ENCODE measurements at regions not wholly inside any gene's neighbourhood (a gene's known extent, or its start where the extent isn't known, plus 50 kb on each side); places are given as distances from the start of the nearest gene placed in this dataset.

GRCh38 chr14:58716706-58717105 is 78.9 kb downstream of the DACT1 start:
- no peak overlapping the region for H2BK120ac ChIP-seq (ENCODE audit: low read depth, low read length)
- peaks cover 0 to 9% of the 10 kb centered on the region in 2 donors for H3K4me1 ChIP-seq (ENCODE audit: control insufficient read depth in 2 of 2, insufficient read depth in 1 of 2, low read depth in 1 of 2, low read length in 2 of 2)
- H2BK15ac ChIP-seq (ENCODE audit: low read length): no peak overlapping the region
- no peak overlapping the region for H3K18ac ChIP-seq (ENCODE audit: low read length)
- no peak overlapping the region for H3K14ac ChIP-seq (ENCODE audit: low read length)
- no peak overlapping the region for H2BK5ac ChIP-seq (ENCODE audit: low read length)
- H2AFZ ChIP-seq (ENCODE audit: low read length): no peak overlapping the region
- no peak overlapping the region for H3K4me2 ChIP-seq (ENCODE audit: insufficient read depth, low read length, poor library complexity, severe bottlenecking)
- H3K4ac ChIP-seq (ENCODE audit: low read length): no peak overlapping the region
- no peak overlapping the region for H2AK5ac ChIP-seq (ENCODE audit: low read depth, low read length)
- no peak overlapping the region for H4K91ac ChIP-seq (ENCODE audit: low read depth, low read length, poor library complexity)
- no peaks in the 10 kb centered on the region for H3K36me3 ChIP-seq (replicated peaks in 1 of 2; ENCODE audit: control insufficient read depth in 2 of 2, insufficient read depth in 2 of 2, low read length in 2 of 2)
- H3K9ac ChIP-seq (ENCODE audit: low read depth, low read length, poor library complexity): no peak overlapping the region
- H3K23ac ChIP-seq (ENCODE audit: low read depth, low read length, poor library complexity): no peak overlapping the region
- H4K8ac ChIP-seq (ENCODE audit: low read depth, low read length): no peak overlapping the region
- no peaks in the 10 kb centered on the region for H3K27me3 ChIP-seq (ENCODE audit: control insufficient read depth in 3 of 3, insufficient read depth in 3 of 3, low read depth in 1 of 3, low read length in 3 of 3)
- no peak for DNase-seq (ENCODE audit: low spot score)
- no peak overlapping the region for H3K4me3 ChIP-seq (ENCODE audit: low read length in 2 of 2)
- H3K9me3 ChIP-seq (replicated peaks in 1 of 2; ENCODE audit: control insufficient read depth in 2 of 2, insufficient read depth in 1 of 2, low read depth in 1 of 2, low read length in 2 of 2): no peaks in the 10 kb centered on the region
- H3K27ac ChIP-seq (replicated peaks; ENCODE audit: low read length): no peak overlapping the region
- WGBS, 2 donors (ENCODE audit: extremely low coverage in 2 of 2, insufficient read length in 2 of 2, insufficient replicate concordance in 1 of 2): no CpG with 5 or more reads among the region's 6 CpGs
- H2BK12ac ChIP-seq (ENCODE audit: low read length): no peak overlapping the region
- H3K79me1 ChIP-seq (ENCODE audit: low read depth, low read length): no peaks in the 10 kb centered on the region

GRCh38 chr14:58717211-58717610 is 79.4 kb downstream of the DACT1 start:
- H3K9me3 ChIP-seq (replicated peaks in 1 of 2; ENCODE audit: control insufficient read depth in 2 of 2, insufficient read depth in 1 of 2, low read depth in 1 of 2, low read length in 2 of 2): no peaks in the 10 kb centered on the region
- no peak overlapping the region for H2AFZ ChIP-seq (ENCODE audit: low read length)
- H2BK5ac ChIP-seq (ENCODE audit: low read length): no peak overlapping the region
- no peak overlapping the region for H3K9ac ChIP-seq (ENCODE audit: low read depth, low read length, poor library complexity)
- DNase-seq (ENCODE audit: low spot score): peak; percentile 6
- H3K18ac ChIP-seq (ENCODE audit: low read length): no peak overlapping the region
- no peak overlapping the region for H3K4me3 ChIP-seq (ENCODE audit: low read length in 2 of 2)
- no peaks in the 10 kb centered on the region for H3K79me1 ChIP-seq (ENCODE audit: low read depth, low read length)
- H3K36me3 ChIP-seq (replicated peaks in 1 of 2; ENCODE audit: control insufficient read depth in 2 of 2, insufficient read depth in 2 of 2, low read length in 2 of 2): no peaks in the 10 kb centered on the region
- no peak overlapping the region for H2BK12ac ChIP-seq (ENCODE audit: low read length)
- no peak overlapping the region for H3K4me2 ChIP-seq (ENCODE audit: insufficient read depth, low read length, poor library complexity, severe bottlenecking)
- H3K23ac ChIP-seq (ENCODE audit: low read depth, low read length, poor library complexity): no peak overlapping the region
- no peak overlapping the region for H3K14ac ChIP-seq (ENCODE audit: low read length)
- no peak overlapping the region for H2AK5ac ChIP-seq (ENCODE audit: low read depth, low read length)
- H3K27me3 ChIP-seq (ENCODE audit: control insufficient read depth in 3 of 3, insufficient read depth in 3 of 3, low read depth in 1 of 3, low read length in 3 of 3): no peaks in the 10 kb centered on the region
- H2BK15ac ChIP-seq (ENCODE audit: low read length): no peak overlapping the region
- H3K4me1 ChIP-seq (ENCODE audit: control insufficient read depth in 2 of 2, insufficient read depth in 1 of 2, low read depth in 1 of 2, low read length in 2 of 2): peaks cover 0 to 9% of the 10 kb centered on the region in 2 donors
- H4K91ac ChIP-seq (ENCODE audit: low read depth, low read length, poor library complexity): no peak overlapping the region
- no peak overlapping the region for H2BK120ac ChIP-seq (ENCODE audit: low read depth, low read length)
- H3K4ac ChIP-seq (ENCODE audit: low read length): no peak overlapping the region
- no peak overlapping the region for H4K8ac ChIP-seq (ENCODE audit: low read depth, low read length)
- H3K27ac ChIP-seq (replicated peaks; ENCODE audit: low read length): no peak overlapping the region

- no peak overlapping the region for H3K4ac ChIP-seq (ENCODE audit: low read length)
Measured at GRCh38 chr14:58717813-58718212, 80.1 kb downstream of the DACT1 start.

GRCh38 chr14:58718226-58719205 is 80.8 kb downstream of the DACT1 start:
- H3K79me1 ChIP-seq (ENCODE audit: low read depth, low read length): no peaks in the 10 kb centered on the region
- no peak overlapping the region for H3K4me3 ChIP-seq (ENCODE audit: low read length in 2 of 2)
- H2BK120ac ChIP-seq (ENCODE audit: low read depth, low read length): no peak overlapping the region
- H2BK12ac ChIP-seq (ENCODE audit: low read length): no peak overlapping the region
- no peaks in the 10 kb centered on the region for H3K9me3 ChIP-seq (replicated peaks in 1 of 2; ENCODE audit: control insufficient read depth in 2 of 2, insufficient read depth in 1 of 2, low read depth in 1 of 2, low read length in 2 of 2)
- no peak overlapping the region for H3K9ac ChIP-seq (ENCODE audit: low read depth, low read length, poor library complexity)
- H2BK5ac ChIP-seq (ENCODE audit: low read length): no peak overlapping the region
- no peak overlapping the region for H2BK15ac ChIP-seq (ENCODE audit: low read length)
- no CpG with 5 or more reads among the region's 5 CpGs for WGBS, 2 donors (ENCODE audit: extremely low coverage in 2 of 2, insufficient read length in 2 of 2, insufficient replicate concordance in 1 of 2)
- H3K4me2 ChIP-seq (ENCODE audit: insufficient read depth, low read length, poor library complexity, severe bottlenecking): no peak overlapping the region
- no peak for DNase-seq (ENCODE audit: low spot score)
- H3K27me3 ChIP-seq (ENCODE audit: control insufficient read depth in 3 of 3, insufficient read depth in 3 of 3, low read depth in 1 of 3, low read length in 3 of 3): no peaks in the 10 kb centered on the region
- no peaks in the 10 kb centered on the region for H3K36me3 ChIP-seq (replicated peaks in 1 of 2; ENCODE audit: control insufficient read depth in 2 of 2, insufficient read depth in 2 of 2, low read length in 2 of 2)
- peak overlapping the region; percentile 61 for H2AFZ ChIP-seq (ENCODE audit: low read length)
- H4K8ac ChIP-seq (ENCODE audit: low read depth, low read length): no peak overlapping the region
- no peak overlapping the region for H3K23ac ChIP-seq (ENCODE audit: low read depth, low read length, poor library complexity)
- no peak overlapping the region for H3K18ac ChIP-seq (ENCODE audit: low read length)
- H3K4me1 ChIP-seq (ENCODE audit: control insufficient read depth in 2 of 2, insufficient read depth in 1 of 2, low read depth in 1 of 2, low read length in 2 of 2): peaks cover 2 to 9% of the 10 kb centered on the region in 2 donors
- no peak overlapping the region for H3K14ac ChIP-seq (ENCODE audit: low read length)
- H3K4ac ChIP-seq (ENCODE audit: low read length): no peak overlapping the region
- H2AK5ac ChIP-seq (ENCODE audit: low read depth, low read length): no peak overlapping the region
- no peak overlapping the region for H3K27ac ChIP-seq (replicated peaks; ENCODE audit: low read length)
- no peak overlapping the region for H4K91ac ChIP-seq (ENCODE audit: low read depth, low read length, poor library complexity)

More at GRCh38 chr14:58717813-58718212, 80.1 kb downstream of the DACT1 start:
- no peak overlapping the region for H3K4me2 ChIP-seq (ENCODE audit: insufficient read depth, low read length, poor library complexity, severe bottlenecking)
- no peak overlapping the region for H3K9ac ChIP-seq (ENCODE audit: low read depth, low read length, poor library complexity)
- H2BK15ac ChIP-seq (ENCODE audit: low read length): no peak overlapping the region
- no peaks in the 10 kb centered on the region for H3K36me3 ChIP-seq (replicated peaks in 1 of 2; ENCODE audit: control insufficient read depth in 2 of 2, insufficient read depth in 2 of 2, low read length in 2 of 2)
- no peaks in the 10 kb centered on the region for H3K79me1 ChIP-seq (ENCODE audit: low read depth, low read length)
- H2AK5ac ChIP-seq (ENCODE audit: low read depth, low read length): no peak overlapping the region
- H4K8ac ChIP-seq (ENCODE audit: low read depth, low read length): no peak overlapping the region
- no peak overlapping the region for H2AFZ ChIP-seq (ENCODE audit: low read length)
- H3K14ac ChIP-seq (ENCODE audit: low read length): no peak overlapping the region
- no CpG with 5 or more reads among the region's 2 CpGs for WGBS, 2 donors (ENCODE audit: extremely low coverage in 2 of 2, insufficient read length in 2 of 2, insufficient replicate concordance in 1 of 2)
- no peak overlapping the region for H3K23ac ChIP-seq (ENCODE audit: low read depth, low read length, poor library complexity)
- no peaks in the 10 kb centered on the region for H3K27me3 ChIP-seq (ENCODE audit: control insufficient read depth in 3 of 3, insufficient read depth in 3 of 3, low read depth in 1 of 3, low read length in 3 of 3)
- no peak overlapping the region for H2BK5ac ChIP-seq (ENCODE audit: low read length)
- no peak overlapping the region for H2BK120ac ChIP-seq (ENCODE audit: low read depth, low read length)
- no peak overlapping the region for H3K18ac ChIP-seq (ENCODE audit: low read length)
- no peak for DNase-seq (ENCODE audit: low spot score)
- H3K4me1 ChIP-seq (ENCODE audit: control insufficient read depth in 2 of 2, insufficient read depth in 1 of 2, low read depth in 1 of 2, low read length in 2 of 2): peaks cover 2 to 9% of the 10 kb centered on the region in 2 donors
- no peak overlapping the region for H3K27ac ChIP-seq (replicated peaks; ENCODE audit: low read length)
- H4K91ac ChIP-seq (ENCODE audit: low read depth, low read length, poor library complexity): no peak overlapping the region
- H3K9me3 ChIP-seq (replicated peaks in 1 of 2; ENCODE audit: control insufficient read depth in 2 of 2, insufficient read depth in 1 of 2, low read depth in 1 of 2, low read length in 2 of 2): no peaks in the 10 kb centered on the region
- no peak overlapping the region for H3K4me3 ChIP-seq (ENCODE audit: low read length in 2 of 2)
- H2BK12ac ChIP-seq (ENCODE audit: low read length): no peak overlapping the region

Measured in neuronal stem cell (in vitro differentiated cells).